GM21825 (cell line): ENCODE measurements at regions not wholly inside any gene's neighbourhood (a gene's known extent, or its start where the extent isn't known, plus 50 kb on each side); places are given as distances from the start of the nearest gene placed in this dataset.
"Not testable (repeated sequence)": the region's sequence is repeated elsewhere in the genome, so short reads cannot be mapped to it uniquely, and the experiment has no call there.

Experiments
- ATAC-seq: cut with Tn5 transposase; IDR thresholded peaks from one replicate; pipeline ENCODE4 v1.9.1; 2021; ENCODE audit warnings: mild to moderate bottlenecking, moderate library complexity; ENCODE audit not compliant: unreplicated experiment

DNA sequence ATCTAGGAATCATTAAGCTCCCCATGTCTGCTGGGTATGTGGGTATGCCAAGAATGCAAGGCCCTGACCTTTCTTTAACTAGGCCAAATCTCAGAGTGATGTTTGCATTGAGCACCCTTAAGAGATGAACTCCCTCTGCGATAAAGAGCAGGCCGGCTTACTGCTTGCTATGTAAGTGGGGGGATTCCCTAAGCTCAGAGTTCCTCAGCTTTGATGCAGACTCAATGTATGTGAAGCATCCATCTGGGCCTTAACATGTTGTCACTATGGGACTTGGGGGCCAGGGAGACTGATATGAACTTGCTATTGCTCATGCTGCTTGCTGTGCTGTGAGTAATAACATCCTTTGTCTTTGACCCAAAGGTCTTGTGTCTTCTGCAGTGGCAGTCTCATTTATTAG is 149.7 kb downstream of the C12orf75 start:
- ATAC-seq, result no peak

- ATAC-seq, result no peak
Observed at GRCh38 chr12:105481392-105482300, 151.2 kb downstream of the C12orf75 start.

DNA sequence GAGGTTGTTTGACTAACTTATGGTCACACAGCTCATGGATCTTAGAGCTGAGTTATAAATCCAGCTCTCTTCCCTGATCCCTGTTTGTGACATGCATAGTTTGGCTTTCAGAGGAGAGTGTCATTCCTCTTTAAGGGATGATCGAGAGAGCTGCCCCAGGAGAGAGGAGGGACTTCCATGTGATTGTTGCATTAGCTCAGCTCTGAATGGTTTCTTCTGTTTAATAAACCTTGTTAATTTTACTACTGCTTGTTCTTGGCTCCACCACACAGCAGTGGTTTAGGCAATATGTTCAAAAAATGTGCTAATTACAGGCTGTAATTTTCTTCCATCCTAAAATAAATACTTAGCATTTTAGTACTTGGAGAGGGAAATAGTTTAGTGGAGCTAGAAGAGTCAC is 152.5 kb downstream of the C12orf75 start:
- ATAC-seq, result no peak

DNA sequence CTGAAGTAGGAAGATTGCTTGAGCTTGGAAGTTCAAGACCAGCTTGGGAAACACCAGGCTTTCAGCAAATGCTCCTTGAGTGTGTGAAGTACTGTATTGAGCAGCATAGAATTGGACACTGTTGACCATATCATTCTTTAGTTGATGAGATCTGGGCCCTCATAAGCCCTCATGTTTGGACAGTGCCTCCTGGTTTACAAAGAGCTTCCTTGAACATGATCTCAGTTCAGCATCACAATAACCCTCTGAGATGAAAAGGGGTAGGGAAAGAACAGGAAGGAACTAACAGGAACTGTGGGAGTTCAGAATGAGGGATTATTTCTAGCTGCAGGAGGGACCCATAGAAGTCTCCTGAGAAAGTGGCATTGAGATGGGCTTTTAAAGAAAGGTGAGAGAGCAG is 153.2 kb downstream of the C12orf75 start:
- no peak for ATAC-seq

GRCh38 chr12:105485321-105485910 is 154.9 kb downstream of the C12orf75 start:
- ATAC-seq, result no peak

GRCh38 chr12:105485921-105486320 is 155.4 kb downstream of the C12orf75 start:
- ATAC-seq, result no peak

DNA sequence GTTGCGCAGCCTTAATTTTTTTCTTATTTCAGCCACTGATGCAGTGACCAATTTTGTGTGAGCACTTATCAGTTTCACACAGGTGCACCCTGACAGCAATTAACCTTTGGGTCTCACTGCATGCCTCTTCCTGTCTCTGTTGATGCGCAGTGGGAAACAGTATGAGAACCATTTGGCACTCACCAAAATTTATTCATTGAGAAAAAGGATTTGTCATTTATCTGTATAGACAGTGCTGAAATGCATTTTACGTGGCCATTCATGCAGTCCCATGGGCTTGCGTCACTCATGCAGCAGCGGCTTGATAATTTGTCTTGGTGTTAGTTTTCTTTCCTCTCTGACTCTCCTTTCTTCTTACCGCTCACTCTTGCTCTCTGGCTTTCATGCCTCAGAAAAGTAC is 157.5 kb downstream of the C12orf75 start:
- ATAC-seq, result no peak

- ATAC-seq, result no peak
Observed at GRCh38 chr12:105492591-105493545, 162.4 kb downstream of the C12orf75 start.

- no peak for ATAC-seq
Observed at GRCh38 chr12:105499205-105499604, 168.7 kb downstream of the C12orf75 start.

DNA sequence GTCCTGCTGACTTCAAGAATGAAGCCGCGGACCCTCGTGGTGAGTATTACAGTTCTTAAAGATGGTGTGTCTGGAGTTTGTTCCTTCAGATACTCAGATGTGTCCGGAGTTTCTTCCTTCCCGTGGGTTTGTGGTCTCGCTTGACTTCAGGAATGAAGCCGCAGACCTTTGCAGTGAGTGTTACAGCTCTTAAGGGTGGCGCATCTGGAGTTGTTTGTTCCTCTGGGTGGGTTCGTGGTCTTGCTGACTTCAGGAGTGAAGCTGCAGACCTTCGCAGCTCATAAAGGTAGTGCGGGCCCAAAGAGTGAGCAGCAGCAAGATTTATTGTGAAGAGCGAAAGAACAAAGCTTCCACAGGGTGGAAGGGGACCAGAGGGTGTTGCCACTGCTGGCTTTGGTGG is 170.2 kb downstream of the C12orf75 start:
- ATAC-seq, result not testable (repeated sequence)

DNA sequence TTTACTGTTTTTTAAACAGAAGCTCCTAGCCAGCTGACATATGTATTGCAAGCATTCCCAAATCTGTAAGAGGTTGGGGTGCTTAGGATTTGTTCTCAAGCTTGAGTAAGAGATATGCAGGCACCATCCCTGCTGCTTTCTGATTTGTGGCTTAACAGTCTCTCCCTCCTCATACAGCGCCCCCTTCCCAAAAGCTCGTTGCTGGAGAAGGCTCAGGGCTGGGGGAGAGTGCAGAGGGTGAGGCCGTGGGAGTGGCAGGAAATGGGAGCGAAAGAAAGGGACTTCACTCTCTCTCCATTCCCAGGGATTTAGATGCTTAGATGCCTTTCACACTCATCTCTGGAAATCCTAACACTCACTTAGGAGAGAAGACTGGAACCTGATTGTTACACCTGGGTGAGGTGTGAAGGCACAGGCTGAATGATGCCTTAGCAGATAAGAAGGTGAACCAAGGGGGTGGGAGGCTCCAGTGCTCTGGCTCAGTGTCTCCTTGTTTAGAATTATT is 172.0 kb downstream of the C12orf75 start:
- no peak for ATAC-seq

GRCh38 chr12:105503619-105504018 is 173.1 kb downstream of the C12orf75 start:
- no peak for ATAC-seq

GRCh38 chr12:105504286-105504685 is 173.8 kb downstream of the C12orf75 start:
- ATAC-seq, result no peak

DNA sequence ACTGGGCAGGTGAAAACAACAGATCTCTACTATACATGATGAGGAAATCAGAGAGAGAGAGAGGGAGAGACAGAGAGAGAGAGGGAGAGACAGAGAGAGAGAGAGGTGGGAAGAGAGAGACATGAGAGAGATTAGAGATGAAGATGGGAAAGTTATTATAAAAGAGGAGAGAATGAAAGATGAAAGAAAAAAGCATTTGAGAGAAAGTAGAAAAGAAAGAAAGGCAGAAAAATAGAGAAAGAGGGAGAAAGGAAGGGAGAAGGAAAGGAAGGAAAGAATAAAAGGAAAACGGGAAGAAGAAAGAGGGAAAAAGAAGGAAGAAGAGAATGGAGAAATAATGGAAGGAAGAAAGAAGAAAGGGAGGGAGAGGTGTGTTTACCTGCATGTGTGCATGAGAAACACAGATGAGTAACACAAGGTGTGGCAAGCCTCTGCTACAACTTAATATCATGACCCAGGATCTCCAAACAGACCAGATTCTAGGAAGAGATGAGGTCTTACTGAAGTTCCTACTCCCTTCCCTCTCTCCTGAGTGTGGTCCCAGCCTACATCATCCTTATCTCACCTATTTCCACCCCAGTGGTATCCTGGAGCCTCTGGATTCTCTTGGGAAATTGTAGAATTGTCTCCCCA is 176.3 kb downstream of the C12orf75 start:
- ATAC-seq, result no peak

DNA sequence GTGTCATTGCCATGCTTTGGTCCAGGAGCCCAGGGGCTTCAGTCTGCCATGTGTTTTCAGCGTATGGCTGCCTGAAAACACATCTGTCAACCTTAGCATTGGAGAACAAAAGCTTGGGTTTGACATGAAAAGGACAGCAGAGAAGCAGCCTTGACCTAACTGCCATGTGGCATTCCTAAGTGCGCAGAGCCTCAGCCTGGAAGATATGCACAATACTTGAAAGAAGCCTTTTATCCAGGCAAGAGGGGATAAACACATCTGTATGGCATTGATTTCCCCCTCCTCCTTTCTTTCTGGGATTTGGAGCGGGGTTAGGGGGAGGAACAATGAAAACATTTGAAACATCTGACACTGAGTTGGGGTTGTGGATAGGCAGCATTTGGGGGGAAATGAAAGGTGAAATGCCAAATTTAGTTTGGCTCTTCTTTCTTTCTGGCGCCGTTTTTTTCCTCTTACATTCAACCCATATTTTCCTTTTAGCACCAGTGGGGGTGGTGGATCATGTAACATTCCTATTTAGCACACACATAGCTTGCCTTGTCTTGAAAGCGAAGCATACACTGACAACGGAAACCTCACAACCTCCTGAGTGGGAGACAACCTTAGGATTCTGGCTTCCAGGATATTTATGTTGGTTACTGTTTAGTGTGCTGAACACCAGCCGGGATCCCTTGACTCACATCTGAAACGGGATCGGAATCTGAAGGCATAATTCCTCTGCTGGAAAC is 177.0 kb downstream of the C12orf75 start:
- no peak for ATAC-seq

DNA sequence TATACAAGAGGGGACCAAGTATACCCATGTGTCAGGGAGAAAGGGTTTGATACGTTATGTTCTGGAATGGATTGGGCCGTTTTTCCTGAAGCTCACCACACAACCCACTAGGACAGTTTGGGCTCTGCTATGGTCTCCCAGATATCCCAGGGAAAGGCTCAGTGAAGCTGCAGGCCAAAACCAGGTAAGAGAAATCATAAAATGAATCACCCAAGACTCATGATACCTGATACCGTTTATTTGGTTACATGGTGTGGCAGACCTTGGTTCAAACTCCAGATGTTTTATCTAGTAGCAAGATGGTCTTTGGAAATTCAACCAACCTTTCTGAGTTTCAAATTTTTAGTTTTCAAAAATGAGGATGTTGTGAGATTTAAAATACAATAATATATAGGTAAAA is 177.6 kb downstream of the C12orf75 start:
- ATAC-seq, result no peak

- ATAC-seq, result no peak
Observed at GRCh38 chr12:105510526-105510925, 180.0 kb downstream of the C12orf75 start.

- ATAC-seq, result not testable (repeated sequence)
Observed at GRCh38 chr12:105512861-105513260, 182.4 kb downstream of the C12orf75 start.

DNA sequence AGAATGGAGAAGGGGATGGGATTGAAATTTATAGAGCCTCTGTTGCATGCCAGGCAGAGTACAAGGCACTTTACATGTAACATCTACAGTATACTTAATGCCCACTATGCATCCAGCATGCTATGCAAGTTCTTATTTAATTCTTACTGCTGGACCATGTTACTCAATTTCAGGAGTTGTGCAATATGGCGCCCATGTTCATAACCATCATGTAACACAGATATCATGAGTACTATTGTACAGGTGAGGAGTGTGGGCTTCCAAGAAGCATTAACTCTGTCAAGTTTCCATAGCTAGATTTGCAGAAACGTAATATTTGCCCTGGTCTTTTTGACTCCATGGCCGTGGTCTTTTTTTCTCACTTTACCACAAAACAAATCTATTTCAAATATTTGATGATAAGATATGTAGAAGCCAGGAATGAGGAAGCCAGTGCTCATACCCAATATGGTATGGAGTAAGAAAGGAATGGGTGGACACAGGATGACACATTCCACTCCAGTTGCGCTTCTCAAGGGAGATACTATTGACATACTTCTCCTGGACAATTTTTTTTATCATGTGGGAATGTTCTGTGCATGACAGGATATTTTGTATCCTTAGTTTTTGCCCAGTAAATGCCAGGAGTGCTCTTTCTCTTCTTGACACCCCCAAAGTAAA is 191.8 kb downstream of the C12orf75 start:
- ATAC-seq, result no peak
